HFF-Myc (cell line): ENCODE measurements at regions not wholly inside any gene's neighbourhood (a gene's known extent, or its start where the extent isn't known, plus 50 kb on each side); places are given as distances from the start of the nearest gene placed in this dataset.

ENCODE experiments used
- DNase-seq: peaks from one replicate; pipeline ENCODE4 v3.0.0-alpha.2; 2011; ENCODE audit warnings: low read depth; ENCODE audit errors: extremely low read depth
- H3K4me3 ChIP-seq: replicated peaks from 2 replicates; pipeline ENCODE4 v1.5.1; 2011; ENCODE audit warnings: low read depth, mild to moderate bottlenecking, control low read depth, low read length
- TF ChIP-seq, protein P1 (sequence below): IDR thresholded peaks from 2 replicates; pipeline ENCODE4 v1.5.1; 2012; ENCODE audit warnings: mild to moderate bottlenecking, low read depth, low read length, control low read depth; ENCODE audit errors: missing control alignments

- no peak overlapping the region for H3K4me3 ChIP-seq
- DNase-seq: no peak
- TF ChIP-seq, protein P1, sequence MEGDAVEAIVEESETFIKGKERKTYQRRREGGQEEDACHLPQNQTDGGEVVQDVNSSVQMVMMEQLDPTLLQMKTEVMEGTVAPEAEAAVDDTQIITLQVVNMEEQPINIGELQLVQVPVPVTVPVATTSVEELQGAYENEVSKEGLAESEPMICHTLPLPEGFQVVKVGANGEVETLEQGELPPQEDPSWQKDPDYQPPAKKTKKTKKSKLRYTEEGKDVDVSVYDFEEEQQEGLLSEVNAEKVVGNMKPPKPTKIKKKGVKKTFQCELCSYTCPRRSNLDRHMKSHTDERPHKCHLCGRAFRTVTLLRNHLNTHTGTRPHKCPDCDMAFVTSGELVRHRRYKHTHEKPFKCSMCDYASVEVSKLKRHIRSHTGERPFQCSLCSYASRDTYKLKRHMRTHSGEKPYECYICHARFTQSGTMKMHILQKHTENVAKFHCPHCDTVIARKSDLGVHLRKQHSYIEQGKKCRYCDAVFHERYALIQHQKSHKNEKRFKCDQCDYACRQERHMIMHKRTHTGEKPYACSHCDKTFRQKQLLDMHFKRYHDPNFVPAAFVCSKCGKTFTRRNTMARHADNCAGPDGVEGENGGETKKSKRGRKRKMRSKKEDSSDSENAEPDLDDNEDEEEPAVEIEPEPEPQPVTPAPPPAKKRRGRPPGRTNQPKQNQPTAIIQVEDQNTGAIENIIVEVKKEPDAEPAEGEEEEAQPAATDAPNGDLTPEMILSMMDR: no peak
Measured at GRCh38 chr10:88120599-88121333, 257.3 kb downstream of the PTEN start.

DNA sequence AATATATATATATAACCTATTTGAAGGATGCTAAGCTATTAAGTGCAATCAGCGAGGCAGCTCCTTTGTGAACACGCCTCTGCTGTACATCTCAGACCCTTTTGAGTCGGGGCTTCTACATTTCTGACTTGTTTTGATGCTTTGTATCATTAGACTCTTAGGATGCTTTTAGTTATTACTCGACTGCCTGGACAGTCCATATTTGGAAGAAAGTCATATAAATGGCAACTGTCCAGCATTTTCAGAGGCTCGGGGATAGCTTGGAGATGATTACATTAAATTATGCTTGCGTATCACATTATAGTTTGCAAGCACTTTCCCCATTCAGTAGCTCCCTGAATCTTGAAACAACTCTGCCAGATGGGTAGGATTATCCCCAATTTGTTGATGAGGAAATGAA lies 257.9 kb downstream of the PTEN start:
- H3K4me3 ChIP-seq: no peak overlapping the region

DNA sequence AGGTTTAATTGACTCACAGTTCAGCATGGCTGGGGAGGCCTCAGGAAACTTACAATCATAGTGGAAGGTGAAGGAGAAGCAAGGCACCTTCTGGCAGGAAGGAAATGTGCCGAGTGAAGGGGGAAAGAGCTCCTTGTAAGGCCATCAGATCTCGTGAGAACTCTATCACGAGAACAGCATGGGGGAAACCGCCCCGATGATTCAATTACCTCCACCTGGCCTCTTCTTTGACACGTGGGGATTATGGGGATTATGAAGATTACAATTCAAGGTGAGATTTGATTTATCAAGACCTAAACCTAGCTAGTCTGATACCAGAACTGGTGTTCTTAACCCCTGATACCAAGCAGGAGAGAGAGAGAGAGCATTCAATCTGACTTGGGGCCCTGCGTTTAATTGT lies 258.7 kb downstream of the PTEN start:
- TF ChIP-seq, protein P1: no peak
- no peak overlapping the region for H3K4me3 ChIP-seq
- no peak for DNase-seq

More for the DNA sequence above, 257.9 kb downstream of the PTEN start:
- TF ChIP-seq, protein P1: no peak
- DNase-seq: no peak

- TF ChIP-seq, protein P1: no peak
- no peak for DNase-seq
- H3K4me3 ChIP-seq: no peak overlapping the region
Measured at GRCh38 chr10:88122576-88122975, 259.2 kb downstream of the PTEN start.

- no peak for DNase-seq
- TF ChIP-seq, protein P1: no peak
- no peak overlapping the region for H3K4me3 ChIP-seq
Measured at GRCh38 chr10:88125766-88126165, 262.3 kb downstream of the PTEN start.

GRCh38 chr10:88126699-88127098 lies 263.3 kb downstream of the PTEN start:
- no peak for DNase-seq
- no peak overlapping the region for H3K4me3 ChIP-seq
- TF ChIP-seq, protein P1: no peak

- TF ChIP-seq, protein P1: no peak
- DNase-seq: no peak
- H3K4me3 ChIP-seq: no peak overlapping the region
Measured at GRCh38 chr10:88127269-88127668, 263.8 kb downstream of the PTEN start.
